Activated effector memory CD4-positive, alpha-beta T cell treated with anti-CD3 and anti-CD28 coated beads, Interleukin-2, amount 50 U/mL, for 16 hours (primary cell): ENCODE measurements at regions not wholly inside any gene's neighbourhood (a gene's known extent, or its start where the extent isn't known, plus 50 kb on each side); places are given as distances from the start of the nearest gene placed in this dataset.
"Not testable (repeated sequence)": the region's sequence is repeated elsewhere in the genome, so short reads cannot be mapped to it uniquely, and the experiment has no call there.

Source experiments
- DNase-seq: peaks from one replicate; pipeline ENCODE4 v3.0.0-alpha.2; 2020

- no peak for DNase-seq
Observed at GRCh38 chr14:37791384-37792036, 196.1 kb downstream of the TTC6 start.

GRCh38 chr14:37792124-37792523 lies 196.7 kb downstream of the TTC6 start:
- DNase-seq = no peak

GRCh38 chr14:37796703-37797416 lies 201.4 kb downstream of the TTC6 start:
- no peak for DNase-seq

- DNase-seq = no peak
Observed at GRCh38 chr14:37797675-37798074, 202.2 kb downstream of the TTC6 start.

- no peak for DNase-seq
Observed at GRCh38 chr14:37807722-37808121, 212.3 kb downstream of the TTC6 start.

- no peak for DNase-seq
Observed at GRCh38 chr14:37810094-37810801, 214.8 kb downstream of the TTC6 start.

GRCh38 chr14:37813732-37814131 lies 218.3 kb downstream of the TTC6 start:
- DNase-seq = no peak

- DNase-seq = no peak
Observed at GRCh38 chr14:37816135-37816534, 220.7 kb downstream of the TTC6 start.

- no peak for DNase-seq
Observed at GRCh38 chr14:37816743-37817295, 221.4 kb downstream of the TTC6 start.

- no peak for DNase-seq
Observed at GRCh38 chr14:37819155-37820015, 224.0 kb downstream of the TTC6 start.

- not testable (repeated sequence) for DNase-seq
Observed at GRCh38 chr14:37820810-37821209, 225.4 kb downstream of the TTC6 start.

GRCh38 chr14:37824939-37825712 lies 229.7 kb downstream of the TTC6 start:
- no peak for DNase-seq

GRCh38 chr14:37826869-37827268 lies 231.4 kb downstream of the TTC6 start:
- no peak for DNase-seq

GRCh38 chr14:37830271-37830670 lies 234.8 kb downstream of the TTC6 start:
- DNase-seq = no peak

- no peak for DNase-seq
Observed at GRCh38 chr14:37834275-37834674, 238.8 kb downstream of the TTC6 start.

GRCh38 chr14:37838778-37839177 lies 243.3 kb downstream of the TTC6 start:
- not testable (repeated sequence) for DNase-seq

GRCh38 chr14:37841039-37841438 lies 245.6 kb downstream of the TTC6 start:
- DNase-seq = not testable (repeated sequence)

- no peak for DNase-seq
Observed at GRCh38 chr14:37842106-37842505, 246.7 kb downstream of the TTC6 start.

- DNase-seq = no peak
Observed at GRCh38 chr14:37843954-37844607, 248.7 kb downstream of the TTC6 start.

GRCh38 chr14:37844614-37845013 lies 249.2 kb downstream of the TTC6 start:
- no peak for DNase-seq

GRCh38 chr14:37848985-37849621 lies 253.7 kb downstream of the TTC6 start:
- DNase-seq = no peak
